Lower leg skin (tissue), 3 donors: ENCODE measurements at regions not wholly inside any gene's neighbourhood (a gene's known extent, or its start where the extent isn't known, plus 50 kb on each side); places are given as distances from the start of the nearest gene placed in this dataset.

Experiments used
- CTCF ChIP-seq, 3 donors: fragments of 450-650 bp; IDR thresholded peaks; one replicate each; pipeline ENCODE4 v1.5.1; 2016; ENCODE audit warnings: antibody characterized with exemption in 3 of 3, mild to moderate bottlenecking in 3 of 3, moderate library complexity in 2 of 3
- POLR2A ChIP-seq, 2 donors: fragments of 450-650 bp; IDR thresholded peaks; one replicate each; pipeline ENCODE4 v1.6.1; 2016 to 2017; ENCODE audit warnings: antibody characterized with exemption in 2 of 2, mild to moderate bottlenecking in 1 of 2, moderate library complexity in 1 of 2

- no peak for TF ChIP-seq CTCF (IDR thresholded peaks at IDR 0.05)
- TF ChIP-seq POLR2A (IDR thresholded peaks at IDR 0.05), result no peak
These were observed 787.3 kb upstream of the KLHL1 start for GRCh38 chr13:70895599-70895998.
